GM18519 (cell line): ENCODE measurements at regions not wholly inside any gene's neighbourhood (a gene's known extent, or its start where the extent isn't known, plus 50 kb on each side); places are given as distances from the start of the nearest gene placed in this dataset.

Source experiments
- ATAC-seq: cut with Tn5 transposase; IDR thresholded peaks from one replicate; pipeline ENCODE4 v1.9.1; 2021; ENCODE audit warnings: mild to moderate bottlenecking, moderate library complexity; ENCODE audit not compliant: unreplicated experiment, low FRiP score

- ATAC-seq, result no peak
Measured at GRCh38 chr18:8458546-8459215, 150.6 kb upstream of the RAB12 start.

GRCh38 chr18:8460748-8461147 is 148.5 kb upstream of the RAB12 start:
- no peak for ATAC-seq

- no peak for ATAC-seq
Measured at GRCh38 chr18:8461544-8461943, 147.7 kb upstream of the RAB12 start.

- ATAC-seq, result no peak
Measured at GRCh38 chr18:8462651-8463185, 146.5 kb upstream of the RAB12 start.

GRCh38 chr18:8463791-8464190 is 145.4 kb upstream of the RAB12 start:
- no peak for ATAC-seq

- no peak for ATAC-seq
Measured at GRCh38 chr18:8468191-8468590, 141.0 kb upstream of the RAB12 start.

GRCh38 chr18:8468921-8469335 is 140.3 kb upstream of the RAB12 start:
- no peak for ATAC-seq

- ATAC-seq, result no peak
Measured at GRCh38 chr18:8469544-8470130, 139.6 kb upstream of the RAB12 start.

- ATAC-seq, result no peak
Measured at GRCh38 chr18:8471372-8471771, 137.9 kb upstream of the RAB12 start.

GRCh38 chr18:8474661-8475060 is 134.6 kb upstream of the RAB12 start:
- no peak for ATAC-seq

- ATAC-seq, result no peak
Measured at GRCh38 chr18:8477615-8478014, 131.6 kb upstream of the RAB12 start.

GRCh38 chr18:8478166-8478967 is 130.9 kb upstream of the RAB12 start:
- peak; percentile 75 for ATAC-seq

- ATAC-seq, result no peak
Measured at GRCh38 chr18:8478968-8479370, 130.3 kb upstream of the RAB12 start.

GRCh38 chr18:8479789-8480188 is 129.4 kb upstream of the RAB12 start:
- ATAC-seq, result no peak

- ATAC-seq, result no peak
Measured at GRCh38 chr18:8480506-8481328, 128.5 kb upstream of the RAB12 start.

GRCh38 chr18:8484951-8485350 is 124.3 kb upstream of the RAB12 start:
- ATAC-seq, result no peak

GRCh38 chr18:8489761-8490160 is 119.5 kb upstream of the RAB12 start:
- ATAC-seq, result no peak

- ATAC-seq, result no peak
Measured at GRCh38 chr18:8491516-8491915, 117.7 kb upstream of the RAB12 start.

GRCh38 chr18:8493141-8493540 is 116.1 kb upstream of the RAB12 start:
- no peak for ATAC-seq

GRCh38 chr18:8496186-8496585 is 113.1 kb upstream of the RAB12 start:
- ATAC-seq, result no peak

- ATAC-seq, result no peak
Measured at GRCh38 chr18:8498905-8499304, 110.3 kb upstream of the RAB12 start.
